ENCODE measurements at regions not wholly inside any gene's neighbourhood (a gene's known extent, or its start where the extent isn't known, plus 50 kb on each side); places are given as distances from the start of the nearest gene placed in this dataset.

GRCh38 chr2:239865059-239865639 is 160.0 kb downstream of the NDUFA10 start:
- DNase-seq (ENCODE audit: low spot score), result no peak

- DNase-seq (ENCODE audit: low spot score), result no peak
Measured at GRCh38 chr2:239864247-239865058, 160.7 kb downstream of the NDUFA10 start.

GRCh38 chr2:239862613-239863012 is 162.5 kb downstream of the NDUFA10 start:
- DNase-seq (ENCODE audit: low spot score), result no peak

GRCh38 chr2:239858179-239858578 is 167.0 kb downstream of the NDUFA10 start:
- no peak for DNase-seq (ENCODE audit: low spot score)

GRCh38 chr2:239857591-239857990 is 167.6 kb downstream of the NDUFA10 start:
- no peak for DNase-seq (ENCODE audit: low spot score)

GRCh38 chr2:239856620-239857285 is 168.4 kb downstream of the NDUFA10 start:
- no peak for DNase-seq (ENCODE audit: low spot score)

GRCh38 chr2:239855863-239856587 is 169.1 kb downstream of the NDUFA10 start:
- DNase-seq (ENCODE audit: low spot score), result no peak

- no peak for DNase-seq (ENCODE audit: low spot score)
Measured at GRCh38 chr2:239854596-239854995, 170.5 kb downstream of the NDUFA10 start.

- DNase-seq (ENCODE audit: low spot score), result no peak
Measured at GRCh38 chr2:239853706-239854327, 171.3 kb downstream of the NDUFA10 start.

- DNase-seq (ENCODE audit: low spot score), result no peak
Measured at GRCh38 chr2:239853121-239853520, 172.0 kb downstream of the NDUFA10 start.

- DNase-seq (ENCODE audit: low spot score), result no peak
Measured at GRCh38 chr2:239852272-239852671, 172.9 kb downstream of the NDUFA10 start.

GRCh38 chr2:239846789-239847676 is 178.1 kb downstream of the NDUFA10 start:
- no peak for DNase-seq (ENCODE audit: low spot score)

- DNase-seq (ENCODE audit: low spot score), result no peak
Measured at GRCh38 chr2:239845968-239846367, 179.2 kb downstream of the NDUFA10 start.

GRCh38 chr2:239839306-239839705 is 185.8 kb downstream of the NDUFA10 start:
- no peak for DNase-seq (ENCODE audit: low spot score)

- no peak for DNase-seq (ENCODE audit: low spot score)
Measured at GRCh38 chr2:239836021-239836765, 188.9 kb downstream of the NDUFA10 start.

- DNase-seq (ENCODE audit: low spot score), result no peak
Measured at GRCh38 chr2:239835056-239835455, 190.1 kb downstream of the NDUFA10 start.

- DNase-seq (ENCODE audit: low spot score), result no peak
Measured at GRCh38 chr2:239834143-239834542, 191.0 kb downstream of the NDUFA10 start.

- DNase-seq (ENCODE audit: low spot score), result no peak
Measured at GRCh38 chr2:239833269-239834109, 191.7 kb downstream of the NDUFA10 start.
